ENCODE measurements at regions not wholly inside any gene's neighbourhood (a gene's known extent, or its start where the extent isn't known, plus 50 kb on each side); places are given as distances from the start of the nearest gene placed in this dataset.

DNA sequence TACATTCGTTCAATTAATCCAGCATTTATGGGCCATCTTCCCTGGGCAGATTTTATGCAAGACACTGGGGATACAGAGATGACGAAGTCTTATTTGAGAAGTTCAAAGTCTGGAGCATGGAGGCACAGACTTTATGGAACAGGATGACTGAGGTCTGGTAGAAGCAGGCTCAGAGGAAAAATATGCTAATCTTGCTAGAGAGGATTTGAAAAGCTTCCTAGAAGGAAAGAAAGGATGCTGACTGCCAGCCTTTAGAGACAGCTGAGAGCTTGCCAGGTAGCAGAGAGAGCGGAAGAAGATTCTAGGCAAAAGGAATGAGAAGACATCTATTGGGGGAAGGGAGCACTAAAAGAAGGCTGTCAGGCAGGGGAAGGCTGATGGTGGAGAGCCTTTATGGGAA is 75.5 kb upstream of the ATP5PO start:
- TF ChIP-seq CTCF (IDR thresholded peaks at IDR 0.05) (no peak), POLR2A (IDR thresholded peaks at IDR 0.05) (no peak)

Measured in esophagus squamous epithelium (tissue), 4 donors.